IMR-90 (cell line): ENCODE measurements at regions not wholly inside any gene's neighbourhood (a gene's known extent, or its start where the extent isn't known, plus 50 kb on each side); places are given as distances from the start of the nearest gene placed in this dataset.

Source experiments
- ATAC-seq: fragments of 200-7000 bp; cut with Tn5 transposase; 2 replicates; pipeline ENCODE4 v1.9.1; 2020; ENCODE audit warnings: low read depth, mild to moderate bottlenecking, moderate library complexity
- BruUV-seq: library from RNA; stranded (reverse); fragments of 400-500 nt; replicated peaks from 2 replicates; lab custom pipeline; 2021; lab: Mats Ljungman, UMichigan
- CTCF ChIA-PET: fragments of 300-600 bp; formaldehyde crosslinking; extraction: SDS; loops from one replicate; lab custom pipeline; 2021; ENCODE audit warnings: antibody characterized with exemption; lab: Yijun Ruan, JAX
- POLR2A ChIA-PET: fragments of 300-600 bp; sonication (Branson Sonifier 250); formaldehyde crosslinking; loops from one replicate; lab custom pipeline; 2022; ENCODE audit warnings: antibody characterized with exemption; ENCODE audit not compliant: unreplicated experiment; lab: Charles Lee
- DNase-seq: peaks from one replicate; pipeline ENCODE4 v3.0.0; 2013
- H2AFZ ChIP-seq: replicated peaks from 2 replicates; pipeline ENCODE3; 2013; ENCODE audit warnings: low read length, mild to moderate bottlenecking; ENCODE audit not compliant: poor library complexity
- H2AK5ac ChIP-seq: 2 replicates; pipeline ENCODE4 v1.6.1; 2013; ENCODE audit warnings: low read depth, low read length, inconsistent platforms
- H2AK9ac ChIP-seq: replicated peaks from 2 replicates; pipeline ENCODE3; 2013; ENCODE audit warnings: mild to moderate bottlenecking, low read depth, low read length, moderate library complexity; ENCODE audit not compliant: poor library complexity
- H2BK120ac ChIP-seq: 2 replicates; pipeline ENCODE4 v1.6.1; 2013; ENCODE audit warnings: low read depth, low read length, inconsistent platforms
- H2BK15ac ChIP-seq: 3 replicates; pipeline ENCODE4 v1.6.1; 2013; ENCODE audit warnings: low read depth, low read length, inconsistent platforms
- H2BK20ac ChIP-seq: 2 replicates; pipeline ENCODE4 v1.6.1; 2013; ENCODE audit warnings: low read depth, mild to moderate bottlenecking, inconsistent platforms, low read length, moderate library complexity
- H2BK5ac ChIP-seq: 2 replicates; pipeline ENCODE4 v1.6.1; 2013; ENCODE audit warnings: mild to moderate bottlenecking, low read depth, low read length, inconsistent platforms; ENCODE audit not compliant: poor library complexity, severe bottlenecking
- H3K14ac ChIP-seq: replicated peaks from 2 replicates; pipeline ENCODE4 v1.6.1; 2013; ENCODE audit warnings: low read depth, low read length, inconsistent platforms
- H3K18ac ChIP-seq: 2 replicates; pipeline ENCODE4 v1.6.1; 2013; ENCODE audit warnings: low read depth, low read length, control low read depth
- H3K23ac ChIP-seq: 2 replicates; pipeline ENCODE4 v1.6.1; 2013; ENCODE audit warnings: low read depth, low read length, inconsistent platforms
- H3K27ac ChIP-seq: 2 replicates; pipeline ENCODE4 v1.5.1; 2013; ENCODE audit warnings: mild to moderate bottlenecking, control low read depth, low read length; ENCODE audit not compliant: insufficient read depth
- H3K27me3 ChIP-seq: 2 replicates; pipeline ENCODE4 v1.6.1; 2013; ENCODE audit warnings: low read length; ENCODE audit not compliant: control insufficient read depth, insufficient read depth
- H3K36me3 ChIP-seq: 2 replicates; pipeline ENCODE4 v1.6.1; 2013; ENCODE audit warnings: low read length, mixed read lengths; ENCODE audit not compliant: control insufficient read depth, insufficient read depth
- H3K4ac ChIP-seq: 2 replicates; pipeline ENCODE4 v1.6.1; 2013; ENCODE audit warnings: low read depth, low read length, inconsistent platforms
- H3K4me1 ChIP-seq: 2 replicates; pipeline ENCODE4 v1.6.1; 2013; ENCODE audit warnings: low read length, mixed read lengths; ENCODE audit not compliant: control insufficient read depth, insufficient read depth
- H3K4me2 ChIP-seq: 2 replicates; pipeline ENCODE4 v1.6.1; 2013; ENCODE audit warnings: low read depth, mild to moderate bottlenecking, control low read depth, low read length, moderate library complexity
- H3K4me3 ChIP-seq: 2 replicates; pipeline ENCODE4 v1.5.1; 2013; ENCODE audit warnings: low read depth, mild to moderate bottlenecking, control low read depth, low read length, moderate library complexity; ENCODE audit not compliant: insufficient read depth
- H3K56ac ChIP-seq: 2 replicates; pipeline ENCODE4 v1.6.1; 2013; ENCODE audit warnings: low read length, inconsistent platforms; ENCODE audit not compliant: insufficient read depth; ENCODE audit errors: extremely low read depth
- H3K79me1 ChIP-seq, 2 experiments: 2 replicates each; pipeline ENCODE4 v1.6.1; 2013; ENCODE audit warnings: low read length in 2 of 2, inconsistent platforms in 1 of 2, low read depth in 1 of 2
- H3K9ac ChIP-seq: 2 replicates; pipeline ENCODE4 v1.6.1; 2013; ENCODE audit warnings: low read depth, low read length, control low read depth
- H3K9me1 ChIP-seq: 2 replicates; pipeline ENCODE4 v1.6.1; 2013; ENCODE audit warnings: low read length, inconsistent platforms; ENCODE audit not compliant: insufficient read depth
- H3K9me3 ChIP-seq: 2 replicates; pipeline ENCODE4 v1.6.1; 2013; ENCODE audit warnings: low read length; ENCODE audit not compliant: control insufficient read depth, insufficient read depth
- H4K20me1 ChIP-seq: 2 replicates; pipeline ENCODE4 v1.6.1; 2013; ENCODE audit warnings: low read length, inconsistent platforms; ENCODE audit not compliant: insufficient read depth
- H4K5ac ChIP-seq: 2 replicates; pipeline ENCODE4 v1.6.1; 2013; ENCODE audit warnings: mild to moderate bottlenecking, low read depth, low read length, control low read depth
- H4K8ac ChIP-seq, 2 experiments: 2 replicates each; pipeline ENCODE4 v1.6.1; 2013; ENCODE audit warnings: low read depth in 2 of 2, low read length in 2 of 2, control low read depth in 1 of 2, inconsistent platforms in 1 of 2
- H4K91ac ChIP-seq: 2 replicates; pipeline ENCODE4 v1.6.1; 2013; ENCODE audit warnings: low read depth, low read length, inconsistent platforms; ENCODE audit not compliant: insufficient read depth
- CEBPB ChIP-seq: IDR thresholded peaks from 2 replicates; pipeline ENCODE4 v1.6.1; 2012; ENCODE audit warnings: low read depth, low read length, improper control_type of control experiment
- MAFK ChIP-seq: IDR thresholded peaks from 2 replicates; pipeline ENCODE4 v1.6.1; 2012; ENCODE audit warnings: low read depth, low read length, improper control_type of control experiment
- NFE2L2 ChIP-seq: fragments of 150-350 bp; IDR thresholded peaks from 2 replicates; pipeline ENCODE4 v1.6.1; 2016; ENCODE audit warnings: low read depth, mild to moderate bottlenecking, low read length
- RFX5 ChIP-seq: IDR thresholded peaks from 2 replicates; pipeline ENCODE4 v1.8.0; 2012; ENCODE audit warnings: low read depth, mild to moderate bottlenecking, low read length, moderate library complexity
- SMC3 ChIP-seq: fragments of 150-350 bp; IDR thresholded peaks from 2 replicates; pipeline ENCODE4 v1.6.1; 2016; ENCODE audit warnings: low read depth, mild to moderate bottlenecking, antibody characterized with exemption, low read length, moderate library complexity
- WGBS, 2 experiments: methylation state at CpG; one replicate each; pipeline versions ENCODE4 v1.1.5 to v1.1.7; 2013; ENCODE audit warnings: missing lambda C conversion rate in 2 of 2; ENCODE audit not compliant: insufficient read length in 1 of 2; ENCODE audit errors: extremely low coverage in 2 of 2; 5-methylcytosine and 5-hydroxymethylcytosine counted together
- dilution Hi-C: fragments of 300-500 bp; cut with HindIII; formaldehyde crosslinking; loops from one replicate; pipeline ENCODE4 v1.14.3; 2018; ENCODE audit warnings: low sequenced_read_pairs; ENCODE audit not compliant: unreplicated experiment
- in situ Hi-C: fragments of 300-500 bp; cut with MboI; formaldehyde crosslinking; loops from 3 replicates; pipeline ENCODE4 v1.14.3; 2019; ENCODE audit warnings: low sequenced_read_pairs, inconsistent platforms, mixed read lengths
- intact Hi-C: fragments of 100-400 bp; cut with micrococcal nuclease; formaldehyde crosslinking; loops from 2 replicates; pipeline ENCODE4 v1.10.0; 2022
- TF ChIP-seq, protein P1 (sequence below): conservative IDR thresholded peaks from 2 replicates; pipeline ENCODE4 v1.5.1; 2012; ENCODE audit warnings: mild to moderate bottlenecking, low read depth, low read length, improper control_type of control experiment

GRCh38 chr12:60174941-60175340, 579.1 kb downstream of the SLC16A7 start:
- Histone ChIP-seq H2BK5ac (no peak overlapping the region), H3K9ac (no peak overlapping the region), H3K9me1 (no peaks in the 10 kb centered on the region), H4K91ac (no peak overlapping the region), H3K79me1 (no peaks in the 10 kb centered on the region), H3K4me1 (peaks cover 4% of the 10 kb centered on the region; the same call in 1 of the 2 replicates), H4K20me1 (no peaks in the 10 kb centered on the region), H2AK9ac (no peak overlapping the region), H3K18ac (no peak overlapping the region), H3K9me3 (no peaks in the 10 kb centered on the region), H3K4me3 (no peak overlapping the region), H4K8ac (peak overlapping the region in 1 of 2 experiments; percentile 19; a peak in 1 of 4 replicates), H3K4me2 (no peak overlapping the region), H2BK120ac (no peak overlapping the region), H3K23ac (no peak overlapping the region), H3K56ac (no peak overlapping the region), H2AFZ (no peak overlapping the region), H2BK15ac (no peak overlapping the region), H2AK5ac (no peak overlapping the region), H3K27me3 (no peaks in the 10 kb centered on the region), H3K14ac (no peak overlapping the region), H3K27ac (no peak overlapping the region), H2BK20ac (no peak overlapping the region), H3K36me3 (no peaks in the 10 kb centered on the region), H4K5ac (no peak overlapping the region), H3K4ac (no peak overlapping the region)
- no TSS peak for BruUV-seq
- TF ChIP-seq SMC3 (no peak), NFE2L2 (no peak), RFX5 (no peak), MAFK (no peak), CEBPB (no peak)
- TF ChIP-seq, protein P1, sequence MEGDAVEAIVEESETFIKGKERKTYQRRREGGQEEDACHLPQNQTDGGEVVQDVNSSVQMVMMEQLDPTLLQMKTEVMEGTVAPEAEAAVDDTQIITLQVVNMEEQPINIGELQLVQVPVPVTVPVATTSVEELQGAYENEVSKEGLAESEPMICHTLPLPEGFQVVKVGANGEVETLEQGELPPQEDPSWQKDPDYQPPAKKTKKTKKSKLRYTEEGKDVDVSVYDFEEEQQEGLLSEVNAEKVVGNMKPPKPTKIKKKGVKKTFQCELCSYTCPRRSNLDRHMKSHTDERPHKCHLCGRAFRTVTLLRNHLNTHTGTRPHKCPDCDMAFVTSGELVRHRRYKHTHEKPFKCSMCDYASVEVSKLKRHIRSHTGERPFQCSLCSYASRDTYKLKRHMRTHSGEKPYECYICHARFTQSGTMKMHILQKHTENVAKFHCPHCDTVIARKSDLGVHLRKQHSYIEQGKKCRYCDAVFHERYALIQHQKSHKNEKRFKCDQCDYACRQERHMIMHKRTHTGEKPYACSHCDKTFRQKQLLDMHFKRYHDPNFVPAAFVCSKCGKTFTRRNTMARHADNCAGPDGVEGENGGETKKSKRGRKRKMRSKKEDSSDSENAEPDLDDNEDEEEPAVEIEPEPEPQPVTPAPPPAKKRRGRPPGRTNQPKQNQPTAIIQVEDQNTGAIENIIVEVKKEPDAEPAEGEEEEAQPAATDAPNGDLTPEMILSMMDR: no peak
- ChIA-PET CTCF (no interaction called here), POLR2A (no interaction called here)
- peak; percentile 65 for ATAC-seq
- dilution Hi-C loops (no loop called here), intact Hi-C loops (no loop called here), in situ Hi-C loops (no loop called here)
- WGBS, 2 experiments: no CpG with 5 or more reads among the region's 1 CpG
- peak; percentile 40 for DNase-seq
